CD4-positive, alpha-beta T cell (primary cell): ENCODE measurements at regions not wholly inside any gene's neighbourhood (a gene's known extent, or its start where the extent isn't known, plus 50 kb on each side); places are given as distances from the start of the nearest gene placed in this dataset.

ENCODE experiments used
- ATAC-seq: fragments of 200-7000 bp; cut with Tn5 transposase; one replicate; pipeline ENCODE4 v1.10.0; 2022; ENCODE audit warnings: mild to moderate bottlenecking; ENCODE audit not compliant: poor library complexity
- CTCF ChIA-PET: fragments of 350-600 bp; sonication (Branson Sonifier 250); formaldehyde crosslinking; loops from one replicate; lab custom pipeline; 2021; ENCODE audit warnings: antibody characterized with exemption, inconsistent platforms; lab: Charles Lee
- POLR2A ChIA-PET: fragments of 350-600 bp; sonication (Branson Sonifier 250); formaldehyde crosslinking; loops from one replicate; lab custom pipeline; 2021; ENCODE audit warnings: antibody characterized with exemption, inconsistent platforms; lab: Charles Lee
- DNase-seq, 14 experiments: peaks; one replicate each; pipeline ENCODE4 v3.0.0-alpha.2; 2013 to 2020; ENCODE audit warnings: mixed read lengths in 2 of 14
- H3K27ac ChIP-seq, 2 donors: one replicate each; pipeline versions ENCODE4 v1.5.1 to v1.7.0; 2013; ENCODE audit warnings: low read length in 2 of 2, low read depth in 1 of 2, mild to moderate bottlenecking in 1 of 2
- H3K27me3 ChIP-seq, 2 experiments: 1 replicate in 1 of 2; 2 replicates in 1 of 2; pipeline versions ENCODE4 v1.6.1 to v1.7.0; 2013; ENCODE audit warnings: low read length in 2 of 2, control low read depth in 1 of 2, mild to moderate bottlenecking in 1 of 2, moderate library complexity in 1 of 2; ENCODE audit not compliant: insufficient read depth in 2 of 2, control insufficient read depth in 1 of 2
- H3K36me3 ChIP-seq: one replicate; pipeline ENCODE4 v1.6.1; 2013; ENCODE audit warnings: low read length, control low read depth; ENCODE audit not compliant: insufficient read depth
- H3K4me1 ChIP-seq: one replicate; pipeline ENCODE4 v1.6.1; 2013; ENCODE audit warnings: low read length, control low read depth; ENCODE audit not compliant: insufficient read depth
- H3K4me3 ChIP-seq: one replicate; pipeline ENCODE4 v1.5.1; 2013; ENCODE audit warnings: mild to moderate bottlenecking, low read length, moderate library complexity
- H3K9me3 ChIP-seq, 2 experiments: 1 replicate in 1 of 2; 2 replicates in 1 of 2; pipeline versions ENCODE4 v1.6.1 to v1.7.0; 2013; ENCODE audit warnings: low read length in 2 of 2, mild to moderate bottlenecking in 2 of 2, control low read depth in 1 of 2, moderate library complexity in 1 of 2; ENCODE audit not compliant: control insufficient read depth in 1 of 2, insufficient read depth in 1 of 2
- H3K27ac Mint-ChIP-seq: one replicate; pipeline ENCODE4 v1.8.0; 2020; ENCODE audit warnings: mixed read lengths
- H3K27me3 Mint-ChIP-seq: one replicate; pipeline ENCODE4 v1.8.0; 2021; ENCODE audit warnings: mixed read lengths
- H3K36me3 Mint-ChIP-seq: one replicate; pipeline ENCODE4 v1.8.0; 2021; ENCODE audit warnings: low read depth, mixed read lengths
- H3K4me1 Mint-ChIP-seq: one replicate; pipeline ENCODE4 v1.8.0; 2021; ENCODE audit warnings: low read depth, mixed read lengths
- H3K4me3 Mint-ChIP-seq: one replicate; pipeline ENCODE4 v1.8.0; 2020; ENCODE audit warnings: mild to moderate bottlenecking, mixed read lengths
- H3K9me3 Mint-ChIP-seq: one replicate; pipeline ENCODE4 v1.8.0; 2020; ENCODE audit warnings: mixed read lengths
- intact Hi-C, 2 experiments: fragments of 100-400 bp; cut with DNase I in 1 of 2; cut with micrococcal nuclease in 1 of 2; formaldehyde crosslinking; loops; one replicate each; pipeline versions ENCODE4 v1.15.1 to v1.9.0; 2023 to 2025; cut with DNase I, micrococcal nuclease
- TF ChIP-seq, protein P1 (sequence below): fragments of 200-600 bp; IDR thresholded peaks from one replicate; pipeline ENCODE4 v1.8.0; 2022; ENCODE audit warnings: antibody characterized with exemption, mild to moderate bottlenecking

DNA sequence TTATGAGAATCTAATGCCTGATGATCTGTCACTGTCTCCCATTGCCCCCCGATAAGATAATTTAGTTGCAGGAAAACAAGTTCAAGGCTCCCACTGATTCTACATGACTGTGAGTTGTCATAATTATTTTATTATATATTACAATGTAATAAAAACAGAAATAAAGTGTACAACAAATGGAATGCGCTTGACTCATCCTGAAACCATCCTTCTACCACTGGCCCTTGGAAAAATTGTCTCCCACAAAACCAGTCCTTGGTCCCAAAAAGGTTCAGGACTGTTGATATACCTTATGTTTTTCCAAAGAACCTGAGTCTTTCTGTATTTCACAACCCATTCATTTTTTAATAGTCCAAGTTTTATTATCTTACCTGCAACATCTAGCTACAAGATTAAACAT is 403.5 kb downstream of the TAF11L14 start:
- intact Hi-C loops, result no loop called here
- Mint-ChIP-seq H3K36me3 (no peaks in the 10 kb centered on the region), H3K27ac (no peak overlapping the region), H3K4me1 (no peaks in the 10 kb centered on the region), H3K4me3 (no peak overlapping the region), H3K9me3 (peaks cover 9% of the 10 kb centered on the region), H3K27me3 (no peaks in the 10 kb centered on the region)
- ChIA-PET POLR2A (no interaction called here), CTCF (no interaction called here)
- Histone ChIP-seq H3K9me3 (peaks cover 5% of the 10 kb centered on the region in 2 experiments), H3K4me3 (no peak overlapping the region), H3K36me3 (no peaks in the 10 kb centered on the region), H3K27ac (no peak overlapping the region), H3K27me3 (no peaks in the 10 kb centered on the region), H3K4me1 (no peaks in the 10 kb centered on the region)
- TF ChIP-seq, protein P1, sequence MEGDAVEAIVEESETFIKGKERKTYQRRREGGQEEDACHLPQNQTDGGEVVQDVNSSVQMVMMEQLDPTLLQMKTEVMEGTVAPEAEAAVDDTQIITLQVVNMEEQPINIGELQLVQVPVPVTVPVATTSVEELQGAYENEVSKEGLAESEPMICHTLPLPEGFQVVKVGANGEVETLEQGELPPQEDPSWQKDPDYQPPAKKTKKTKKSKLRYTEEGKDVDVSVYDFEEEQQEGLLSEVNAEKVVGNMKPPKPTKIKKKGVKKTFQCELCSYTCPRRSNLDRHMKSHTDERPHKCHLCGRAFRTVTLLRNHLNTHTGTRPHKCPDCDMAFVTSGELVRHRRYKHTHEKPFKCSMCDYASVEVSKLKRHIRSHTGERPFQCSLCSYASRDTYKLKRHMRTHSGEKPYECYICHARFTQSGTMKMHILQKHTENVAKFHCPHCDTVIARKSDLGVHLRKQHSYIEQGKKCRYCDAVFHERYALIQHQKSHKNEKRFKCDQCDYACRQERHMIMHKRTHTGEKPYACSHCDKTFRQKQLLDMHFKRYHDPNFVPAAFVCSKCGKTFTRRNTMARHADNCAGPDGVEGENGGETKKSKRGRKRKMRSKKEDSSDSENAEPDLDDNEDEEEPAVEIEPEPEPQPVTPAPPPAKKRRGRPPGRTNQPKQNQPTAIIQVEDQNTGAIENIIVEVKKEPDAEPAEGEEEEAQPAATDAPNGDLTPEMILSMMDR, result no peak
- ATAC-seq (no peak), DNase-seq (no peak)

DNA sequence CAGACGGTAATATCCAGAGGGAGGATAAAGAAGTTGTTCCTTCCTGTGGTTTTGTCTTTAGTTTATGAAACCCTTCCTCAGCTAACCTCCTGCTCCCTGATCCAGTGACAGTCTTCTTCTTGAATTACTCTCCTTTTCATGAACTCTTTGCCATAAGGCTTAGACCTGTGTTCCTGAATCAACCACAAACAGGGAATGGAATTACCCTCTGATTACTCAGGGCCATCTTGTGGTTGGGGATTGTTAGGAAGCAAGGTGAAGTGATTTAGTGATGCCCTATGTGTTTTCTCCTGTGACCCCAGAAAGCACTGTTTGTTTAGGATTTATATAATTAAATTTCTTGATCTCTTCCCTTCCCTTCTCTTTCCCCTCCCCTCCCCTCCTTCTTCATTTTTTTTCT is 409.1 kb downstream of the TAF11L14 start:
- no peak for DNase-seq
- Histone ChIP-seq H3K27me3 (no peaks in the 10 kb centered on the region), H3K36me3 (no peaks in the 10 kb centered on the region), H3K27ac (no peak overlapping the region), H3K9me3 (peaks cover 0 to 5% of the 10 kb centered on the region in 2 experiments), H3K4me3 (no peak overlapping the region), H3K4me1 (no peaks in the 10 kb centered on the region)
- intact Hi-C loops, result no loop called here
- Mint-ChIP-seq H3K4me3 (no peak overlapping the region), H3K36me3 (no peaks in the 10 kb centered on the region), H3K4me1 (no peaks in the 10 kb centered on the region), H3K9me3 (peaks cover 10% of the 10 kb centered on the region), H3K27ac (no peak overlapping the region), H3K27me3 (no peaks in the 10 kb centered on the region)
- CTCF ChIA-PET, result no interaction called here
- ATAC-seq, result no peak
- TF ChIP-seq, protein P1, result no peak
- POLR2A ChIA-PET, result no interaction called here

DNA sequence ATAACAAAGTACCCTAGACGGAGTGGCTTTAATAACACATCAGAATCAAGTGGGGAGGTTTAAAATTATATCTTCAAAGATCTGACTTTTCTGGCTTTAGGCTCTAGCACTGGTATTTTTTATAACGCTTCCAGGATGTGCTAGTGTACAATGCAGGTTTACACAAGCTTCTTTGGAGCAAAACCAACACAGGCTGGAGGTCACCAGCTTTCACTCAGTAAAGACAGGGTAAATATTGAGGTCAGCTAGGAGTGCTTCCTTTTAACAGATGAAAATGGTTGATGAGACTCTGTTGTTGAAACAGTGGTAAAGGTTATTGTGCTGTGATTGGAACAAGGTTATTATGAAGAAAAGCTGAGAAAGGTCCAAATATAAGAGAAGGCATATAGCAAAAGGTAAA is 414.2 kb downstream of the TAF11L14 start:
- H3K27me3 ChIP-seq, result no peaks in the 10 kb centered on the region
- H3K9me3 ChIP-seq, result no peaks in the 10 kb centered on the region
- Mint-ChIP-seq H3K27me3 (no peaks in the 10 kb centered on the region), H3K4me3 (no peak overlapping the region), H3K9me3 (peaks cover 7% of the 10 kb centered on the region), H3K27ac (no peak overlapping the region), H3K4me1 (no peaks in the 10 kb centered on the region), H3K36me3 (no peaks in the 10 kb centered on the region)
- CTCF ChIA-PET, result no interaction called here
- TF ChIP-seq, protein P1, result no peak
- H3K4me3 ChIP-seq, result no peak overlapping the region
- no peaks in the 10 kb centered on the region for H3K4me1 ChIP-seq
- DNase-seq, result no peak
- intact Hi-C loops, result no loop called here
- POLR2A ChIA-PET, result no interaction called here
- H3K27ac ChIP-seq, result no peak overlapping the region
- ATAC-seq, result no peak
- H3K36me3 ChIP-seq, result no peaks in the 10 kb centered on the region
